ENCODE measurements at regions not wholly inside any gene's neighbourhood (a gene's known extent, or its start where the extent isn't known, plus 50 kb on each side); places are given as distances from the start of the nearest gene placed in this dataset.

DNA sequence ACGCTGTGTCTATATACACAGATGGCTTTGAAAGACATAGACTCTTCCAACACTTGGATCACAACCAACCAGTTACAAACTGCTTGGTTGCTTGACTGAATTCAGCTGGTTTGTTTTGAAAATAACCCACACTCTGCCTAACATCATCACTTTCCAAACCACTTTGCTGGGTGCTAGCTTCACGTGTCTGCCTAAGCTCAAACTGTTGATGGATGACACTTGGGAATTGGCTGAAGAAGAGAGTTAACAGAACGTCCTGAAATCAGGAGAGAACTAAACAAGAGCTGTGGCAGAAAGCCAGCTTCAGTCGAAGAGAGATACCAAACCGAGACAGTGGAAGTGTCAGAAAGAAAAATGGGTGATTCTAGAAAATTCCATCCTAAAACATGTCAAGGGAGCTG is 420.8 kb upstream of the AUTS2 start:
- no peak for DNase-seq
- BruUV-seq (replicated peaks) = no TSS peak
- Histone ChIP-seq H2BK5ac (ENCODE audit: low read depth, low read length, poor library complexity, severe bottlenecking) (no peak overlapping the region), H3K4me2 (ENCODE audit: low read depth, low read length) (no peak overlapping the region), H2BK20ac (ENCODE audit: low read depth, low read length) (no peak overlapping the region), H3K36me3 (ENCODE audit: control insufficient read depth, insufficient read depth, low read length) (no peaks in the 10 kb centered on the region), H4K8ac (ENCODE audit: low read depth in 2 of 2, low read length in 2 of 2) (no peak overlapping the region), H2AK9ac (replicated peaks; ENCODE audit: low read depth, low read length, poor library complexity) (no peak overlapping the region), H2BK15ac (ENCODE audit: low read depth, low read length) (no peak overlapping the region), H3K9me1 (ENCODE audit: insufficient read depth, low read length) (no peaks in the 10 kb centered on the region), H3K56ac (ENCODE audit: extremely low read depth, insufficient read depth, low read length) (no peak overlapping the region), H4K5ac (ENCODE audit: low read depth, low read length) (no peak overlapping the region), H3K27me3 (ENCODE audit: control insufficient read depth, insufficient read depth, low read length) (no peaks in the 10 kb centered on the region), H3K9me3 (ENCODE audit: control insufficient read depth, insufficient read depth, low read length) (peaks cover 13% of the 10 kb centered on the region), H3K23ac (ENCODE audit: low read depth, low read length) (no peak overlapping the region), H3K27ac (ENCODE audit: insufficient read depth, low read length) (no peak overlapping the region), H3K18ac (ENCODE audit: low read depth, low read length) (no peak overlapping the region), H2AFZ (replicated peaks; ENCODE audit: low read length, poor library complexity) (no peak overlapping the region), H3K4ac (ENCODE audit: low read depth, low read length) (no peak overlapping the region), H4K91ac (ENCODE audit: insufficient read depth, low read depth, low read length) (no peak overlapping the region), H3K9ac (ENCODE audit: low read depth, low read length) (no peak overlapping the region), H3K79me1 (ENCODE audit: low read depth in 1 of 2, low read length in 2 of 2) (no peaks in the 10 kb centered on the region), H3K4me1 (ENCODE audit: control insufficient read depth, insufficient read depth, low read length) (no peaks in the 10 kb centered on the region), H3K14ac (replicated peaks; ENCODE audit: low read depth, low read length) (no peak overlapping the region), H2AK5ac (ENCODE audit: low read depth, low read length) (no peak overlapping the region), H4K20me1 (ENCODE audit: insufficient read depth, low read length) (no peaks in the 10 kb centered on the region), H3K4me3 (ENCODE audit: insufficient read depth, low read depth, low read length) (no peak overlapping the region), H2BK120ac (ENCODE audit: low read depth, low read length) (no peak overlapping the region)
- dilution Hi-C loops (cut with HindIII; ENCODE audit: low sequenced_read_pairs, unreplicated experiment) = no loop called here
- WGBS, 2 experiments (ENCODE audit: extremely low coverage in 2 of 2, insufficient read length in 1 of 2) = 0% methylated on average over 1 of the region's 5 CpGs; no CpG with 5 or more reads in 1 of the 2 experiments
- ATAC-seq (ENCODE audit: low read depth) = no peak
- in situ Hi-C loops (cut with MboI; ENCODE audit: low sequenced_read_pairs) = no loop called here
- intact Hi-C loops (cut with micrococcal nuclease) = no loop called here
- TF ChIP-seq BHLHE40 (IDR thresholded peaks at IDR 0.05; ENCODE audit: low read depth, low read length) (no peak), MXI1 (IDR thresholded peaks at IDR 0.05; ENCODE audit: borderline replicate concordance, low read depth, low read length) (no peak), SMC3 (IDR thresholded peaks at IDR 0.05; ENCODE audit: low read depth, low read length) (no peak), FOS (IDR thresholded peaks at IDR 0.05; ENCODE audit: low read depth, low read length) (no peak)
- TF ChIP-seq, protein P1, sequence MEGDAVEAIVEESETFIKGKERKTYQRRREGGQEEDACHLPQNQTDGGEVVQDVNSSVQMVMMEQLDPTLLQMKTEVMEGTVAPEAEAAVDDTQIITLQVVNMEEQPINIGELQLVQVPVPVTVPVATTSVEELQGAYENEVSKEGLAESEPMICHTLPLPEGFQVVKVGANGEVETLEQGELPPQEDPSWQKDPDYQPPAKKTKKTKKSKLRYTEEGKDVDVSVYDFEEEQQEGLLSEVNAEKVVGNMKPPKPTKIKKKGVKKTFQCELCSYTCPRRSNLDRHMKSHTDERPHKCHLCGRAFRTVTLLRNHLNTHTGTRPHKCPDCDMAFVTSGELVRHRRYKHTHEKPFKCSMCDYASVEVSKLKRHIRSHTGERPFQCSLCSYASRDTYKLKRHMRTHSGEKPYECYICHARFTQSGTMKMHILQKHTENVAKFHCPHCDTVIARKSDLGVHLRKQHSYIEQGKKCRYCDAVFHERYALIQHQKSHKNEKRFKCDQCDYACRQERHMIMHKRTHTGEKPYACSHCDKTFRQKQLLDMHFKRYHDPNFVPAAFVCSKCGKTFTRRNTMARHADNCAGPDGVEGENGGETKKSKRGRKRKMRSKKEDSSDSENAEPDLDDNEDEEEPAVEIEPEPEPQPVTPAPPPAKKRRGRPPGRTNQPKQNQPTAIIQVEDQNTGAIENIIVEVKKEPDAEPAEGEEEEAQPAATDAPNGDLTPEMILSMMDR (conservative IDR thresholded peaks at IDR 0.05; ENCODE audit: low read depth, low read length) = no peak
- POLR2A ChIA-PET (ENCODE audit: unreplicated experiment) = no interaction called here
- CTCF ChIA-PET = interaction anchor here (0.5 kb wide), 1 partner anchor 299 kb away, joined by 3 read pairs; no protein-coding TSS in a partner anchor

Measured in IMR-90 (cell line).